H1 (cell line): ENCODE measurements at regions not wholly inside any gene's neighbourhood (a gene's known extent, or its start where the extent isn't known, plus 50 kb on each side); places are given as distances from the start of the nearest gene placed in this dataset.

Experiments
- BACH1 ChIP-seq: IDR thresholded peaks from 2 replicates; pipeline ENCODE4 v1.6.1; 2012; ENCODE audit warnings: low read length, improper control_type of control experiment
- PHF8 ChIP-seq: fragments of 200-600 bp; sonication (generic); conservative IDR thresholded peaks from 2 replicates; pipeline ENCODE4 v1.7.1; 2012; ENCODE audit warnings: low read depth, mild to moderate bottlenecking, inconsistent platforms, low read length, moderate library complexity
- SIRT6 ChIP-seq: IDR thresholded peaks from one replicate; pipeline ENCODE4 v1.7.1; 2012; ENCODE audit warnings: low read length, inconsistent platforms
- SRF ChIP-seq: IDR thresholded peaks from 2 replicates; pipeline ENCODE4 v1.6.1; 2011; ENCODE audit warnings: mild to moderate bottlenecking, low read depth, low read length, moderate library complexity
- TBP ChIP-seq: IDR thresholded peaks from 2 replicates; pipeline ENCODE4 v1.6.1; 2011; ENCODE audit warnings: low read depth, low read length, improper control_type of control experiment
- ZNF274 ChIP-seq: IDR thresholded peaks from 2 replicates; pipeline ENCODE4 v1.7.0; 2012; ENCODE audit warnings: low read length, borderline replicate concordance; ENCODE audit errors: extremely low read depth
- TF ChIP-seq, protein P1 (sequence below): fragments of 300-600 bp; sonication (generic); IDR thresholded peaks from 2 replicates; pipeline ENCODE4 v1.7.1; 2012; ENCODE audit warnings: low read length, moderate library complexity, mild to moderate bottlenecking, inconsistent platforms; ENCODE audit not compliant: insufficient replicate concordance

DNA sequence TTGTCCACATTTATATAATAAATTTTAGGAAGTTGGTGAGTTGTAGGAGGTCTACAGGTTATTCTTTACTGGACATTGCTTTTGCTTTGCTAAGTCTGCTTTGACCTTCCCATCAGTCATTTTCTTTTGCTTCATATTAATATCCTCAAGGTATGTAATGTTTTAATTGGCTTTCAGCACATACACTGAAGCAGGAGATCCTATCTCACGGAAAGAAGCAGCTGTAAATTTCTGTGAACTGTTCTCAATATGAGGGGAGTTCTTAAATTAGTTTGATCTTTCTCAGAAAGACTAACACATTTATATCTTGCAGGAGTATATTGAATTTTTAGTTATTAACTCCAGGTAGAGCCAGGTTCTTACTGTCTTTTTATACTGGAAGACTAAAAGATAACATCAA lies 856.5 kb downstream of the GATA3 start (continued):
- TF ChIP-seq, protein P1, sequence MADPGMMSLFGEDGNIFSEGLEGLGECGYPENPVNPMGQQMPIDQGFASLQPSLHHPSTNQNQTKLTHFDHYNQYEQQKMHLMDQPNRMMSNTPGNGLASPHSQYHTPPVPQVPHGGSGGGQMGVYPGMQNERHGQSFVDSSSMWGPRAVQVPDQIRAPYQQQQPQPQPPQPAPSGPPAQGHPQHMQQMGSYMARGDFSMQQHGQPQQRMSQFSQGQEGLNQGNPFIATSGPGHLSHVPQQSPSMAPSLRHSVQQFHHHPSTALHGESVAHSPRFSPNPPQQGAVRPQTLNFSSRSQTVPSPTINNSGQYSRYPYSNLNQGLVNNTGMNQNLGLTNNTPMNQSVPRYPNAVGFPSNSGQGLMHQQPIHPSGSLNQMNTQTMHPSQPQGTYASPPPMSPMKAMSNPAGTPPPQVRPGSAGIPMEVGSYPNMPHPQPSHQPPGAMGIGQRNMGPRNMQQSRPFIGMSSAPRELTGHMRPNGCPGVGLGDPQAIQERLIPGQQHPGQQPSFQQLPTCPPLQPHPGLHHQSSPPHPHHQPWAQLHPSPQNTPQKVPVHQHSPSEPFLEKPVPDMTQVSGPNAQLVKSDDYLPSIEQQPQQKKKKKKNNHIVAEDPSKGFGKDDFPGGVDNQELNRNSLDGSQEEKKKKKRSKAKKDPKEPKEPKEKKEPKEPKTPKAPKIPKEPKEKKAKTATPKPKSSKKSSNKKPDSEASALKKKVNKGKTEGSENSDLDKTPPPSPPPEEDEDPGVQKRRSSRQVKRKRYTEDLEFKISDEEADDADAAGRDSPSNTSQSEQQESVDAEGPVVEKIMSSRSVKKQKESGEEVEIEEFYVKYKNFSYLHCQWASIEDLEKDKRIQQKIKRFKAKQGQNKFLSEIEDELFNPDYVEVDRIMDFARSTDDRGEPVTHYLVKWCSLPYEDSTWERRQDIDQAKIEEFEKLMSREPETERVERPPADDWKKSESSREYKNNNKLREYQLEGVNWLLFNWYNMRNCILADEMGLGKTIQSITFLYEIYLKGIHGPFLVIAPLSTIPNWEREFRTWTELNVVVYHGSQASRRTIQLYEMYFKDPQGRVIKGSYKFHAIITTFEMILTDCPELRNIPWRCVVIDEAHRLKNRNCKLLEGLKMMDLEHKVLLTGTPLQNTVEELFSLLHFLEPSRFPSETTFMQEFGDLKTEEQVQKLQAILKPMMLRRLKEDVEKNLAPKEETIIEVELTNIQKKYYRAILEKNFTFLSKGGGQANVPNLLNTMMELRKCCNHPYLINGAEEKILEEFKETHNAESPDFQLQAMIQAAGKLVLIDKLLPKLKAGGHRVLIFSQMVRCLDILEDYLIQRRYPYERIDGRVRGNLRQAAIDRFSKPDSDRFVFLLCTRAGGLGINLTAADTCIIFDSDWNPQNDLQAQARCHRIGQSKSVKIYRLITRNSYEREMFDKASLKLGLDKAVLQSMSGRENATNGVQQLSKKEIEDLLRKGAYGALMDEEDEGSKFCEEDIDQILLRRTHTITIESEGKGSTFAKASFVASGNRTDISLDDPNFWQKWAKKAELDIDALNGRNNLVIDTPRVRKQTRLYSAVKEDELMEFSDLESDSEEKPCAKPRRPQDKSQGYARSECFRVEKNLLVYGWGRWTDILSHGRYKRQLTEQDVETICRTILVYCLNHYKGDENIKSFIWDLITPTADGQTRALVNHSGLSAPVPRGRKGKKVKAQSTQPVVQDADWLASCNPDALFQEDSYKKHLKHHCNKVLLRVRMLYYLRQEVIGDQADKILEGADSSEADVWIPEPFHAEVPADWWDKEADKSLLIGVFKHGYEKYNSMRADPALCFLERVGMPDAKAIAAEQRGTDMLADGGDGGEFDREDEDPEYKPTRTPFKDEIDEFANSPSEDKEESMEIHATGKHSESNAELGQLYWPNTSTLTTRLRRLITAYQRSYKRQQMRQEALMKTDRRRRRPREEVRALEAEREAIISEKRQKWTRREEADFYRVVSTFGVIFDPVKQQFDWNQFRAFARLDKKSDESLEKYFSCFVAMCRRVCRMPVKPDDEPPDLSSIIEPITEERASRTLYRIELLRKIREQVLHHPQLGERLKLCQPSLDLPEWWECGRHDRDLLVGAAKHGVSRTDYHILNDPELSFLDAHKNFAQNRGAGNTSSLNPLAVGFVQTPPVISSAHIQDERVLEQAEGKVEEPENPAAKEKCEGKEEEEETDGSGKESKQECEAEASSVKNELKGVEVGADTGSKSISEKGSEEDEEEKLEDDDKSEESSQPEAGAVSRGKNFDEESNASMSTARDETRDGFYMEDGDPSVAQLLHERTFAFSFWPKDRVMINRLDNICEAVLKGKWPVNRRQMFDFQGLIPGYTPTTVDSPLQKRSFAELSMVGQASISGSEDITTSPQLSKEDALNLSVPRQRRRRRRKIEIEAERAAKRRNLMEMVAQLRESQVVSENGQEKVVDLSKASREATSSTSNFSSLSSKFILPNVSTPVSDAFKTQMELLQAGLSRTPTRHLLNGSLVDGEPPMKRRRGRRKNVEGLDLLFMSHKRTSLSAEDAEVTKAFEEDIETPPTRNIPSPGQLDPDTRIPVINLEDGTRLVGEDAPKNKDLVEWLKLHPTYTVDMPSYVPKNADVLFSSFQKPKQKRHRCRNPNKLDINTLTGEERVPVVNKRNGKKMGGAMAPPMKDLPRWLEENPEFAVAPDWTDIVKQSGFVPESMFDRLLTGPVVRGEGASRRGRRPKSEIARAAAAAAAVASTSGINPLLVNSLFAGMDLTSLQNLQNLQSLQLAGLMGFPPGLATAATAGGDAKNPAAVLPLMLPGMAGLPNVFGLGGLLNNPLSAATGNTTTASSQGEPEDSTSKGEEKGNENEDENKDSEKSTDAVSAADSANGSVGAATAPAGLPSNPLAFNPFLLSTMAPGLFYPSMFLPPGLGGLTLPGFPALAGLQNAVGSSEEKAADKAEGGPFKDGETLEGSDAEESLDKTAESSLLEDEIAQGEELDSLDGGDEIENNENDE, result no peak
- TF ChIP-seq TBP (no peak), BACH1 (no peak), SRF (no peak), ZNF274 (no peak), PHF8 (no peak), SIRT6 (no peak)
